GM18520 (cell line): ENCODE measurements at regions not wholly inside any gene's neighbourhood (a gene's known extent, or its start where the extent isn't known, plus 50 kb on each side); places are given as distances from the start of the nearest gene placed in this dataset.
"Not testable (repeated sequence)": the region's sequence is repeated elsewhere in the genome, so short reads cannot be mapped to it uniquely, and the experiment has no call there.

Experiments
- ATAC-seq: cut with Tn5 transposase; IDR thresholded peaks from one replicate; pipeline ENCODE4 v1.9.1; 2021; ENCODE audit not compliant: unreplicated experiment

GRCh38 chr20:6663104-6663503, 104.4 kb upstream of the BMP2 start:
- peak; percentile 50 for ATAC-seq

GRCh38 chr20:6662309-6662708, 105.2 kb upstream of the BMP2 start:
- no peak for ATAC-seq

- ATAC-seq = no peak
Observed at GRCh38 chr20:6660441-6660840, 107.0 kb upstream of the BMP2 start.

GRCh38 chr20:6658909-6659308, 108.6 kb upstream of the BMP2 start:
- not testable (repeated sequence) for ATAC-seq

GRCh38 chr20:6657904-6658303, 109.6 kb upstream of the BMP2 start:
- no peak for ATAC-seq

GRCh38 chr20:6657111-6657510, 110.4 kb upstream of the BMP2 start:
- no peak for ATAC-seq

- no peak for ATAC-seq
Observed at GRCh38 chr20:6654513-6655252, 112.8 kb upstream of the BMP2 start.

GRCh38 chr20:6651561-6651960, 115.9 kb upstream of the BMP2 start:
- ATAC-seq = no peak

GRCh38 chr20:6651016-6651415, 116.5 kb upstream of the BMP2 start:
- ATAC-seq = no peak

GRCh38 chr20:6646021-6646636, 121.4 kb upstream of the BMP2 start:
- ATAC-seq = no peak

GRCh38 chr20:6644813-6645628, 122.5 kb upstream of the BMP2 start:
- no peak for ATAC-seq

GRCh38 chr20:6641012-6641411, 126.5 kb upstream of the BMP2 start:
- ATAC-seq = no peak

GRCh38 chr20:6637160-6637579, 130.3 kb upstream of the BMP2 start:
- no peak for ATAC-seq

- ATAC-seq = no peak
Observed at GRCh38 chr20:6636209-6637159, 131.0 kb upstream of the BMP2 start.

GRCh38 chr20:6635034-6635736, 132.3 kb upstream of the BMP2 start:
- peak; percentile 57 for ATAC-seq

- ATAC-seq = no peak
Observed at GRCh38 chr20:6632187-6632586, 135.3 kb upstream of the BMP2 start.

- no peak for ATAC-seq
Observed at GRCh38 chr20:6630514-6630913, 137.0 kb upstream of the BMP2 start.

- ATAC-seq = no peak
Observed at GRCh38 chr20:6629564-6629963, 137.9 kb upstream of the BMP2 start.

- ATAC-seq = no peak
Observed at GRCh38 chr20:6626805-6627204, 140.7 kb upstream of the BMP2 start.

- peak; percentile 98 for ATAC-seq
Observed at GRCh38 chr20:6623989-6624388, 143.5 kb upstream of the BMP2 start.
